DMS53 (cell line): ENCODE measurements at regions not wholly inside any gene's neighbourhood (a gene's known extent, or its start where the extent isn't known, plus 50 kb on each side); places are given as distances from the start of the nearest gene placed in this dataset.

Source experiments
- DNase-seq: peaks from one replicate; lab custom pipeline; 2025; lab: John Stamatoyannopoulos, UW

DNA sequence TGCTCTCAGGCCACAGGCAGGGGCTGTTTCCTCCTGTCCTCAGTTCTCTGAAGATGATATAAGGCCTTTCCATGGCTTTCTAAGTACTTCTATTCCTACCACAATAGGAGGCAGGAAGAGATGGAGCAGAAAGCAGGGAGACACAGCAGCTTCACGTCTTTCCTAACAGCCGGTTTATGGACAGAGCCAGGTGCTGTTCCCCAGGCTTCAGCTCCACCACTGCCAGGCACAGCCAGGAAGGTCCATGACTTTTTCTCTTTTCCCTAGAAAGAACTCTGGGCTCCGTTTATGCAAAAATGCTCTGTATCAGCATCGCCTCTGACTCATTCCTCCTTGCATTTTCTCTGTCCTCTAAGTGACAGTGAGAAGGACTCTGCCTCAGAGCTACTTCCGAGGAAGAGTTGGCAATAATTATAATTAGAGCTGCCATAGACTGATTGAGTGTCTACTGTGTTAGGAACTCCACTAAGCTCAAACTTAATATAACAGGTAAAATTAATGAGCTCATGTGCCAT is 478.5 kb downstream of the RASEF start:
- no peak for DNase-seq

DNA sequence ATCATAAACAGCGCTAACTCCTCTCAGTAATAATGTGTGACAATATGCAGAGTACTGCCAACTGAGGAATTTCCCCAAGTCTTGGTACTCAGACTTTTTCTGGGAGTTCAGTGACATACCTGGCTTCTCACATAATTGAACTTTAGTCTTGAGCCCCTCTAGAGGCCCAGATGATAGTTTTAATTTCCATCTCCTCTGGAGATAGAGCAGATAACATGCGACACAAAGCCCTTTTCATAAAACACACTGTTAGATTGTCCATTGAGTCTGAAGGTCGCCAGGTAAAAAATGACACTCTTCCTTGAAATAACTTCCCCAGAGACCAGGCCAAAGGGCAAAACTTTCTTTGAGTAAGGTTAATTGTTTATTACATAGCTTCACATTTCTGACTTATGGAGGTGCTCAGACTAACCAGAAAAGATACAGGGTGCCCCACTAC is 476.0 kb downstream of the RASEF start:
- no peak for DNase-seq

DNA sequence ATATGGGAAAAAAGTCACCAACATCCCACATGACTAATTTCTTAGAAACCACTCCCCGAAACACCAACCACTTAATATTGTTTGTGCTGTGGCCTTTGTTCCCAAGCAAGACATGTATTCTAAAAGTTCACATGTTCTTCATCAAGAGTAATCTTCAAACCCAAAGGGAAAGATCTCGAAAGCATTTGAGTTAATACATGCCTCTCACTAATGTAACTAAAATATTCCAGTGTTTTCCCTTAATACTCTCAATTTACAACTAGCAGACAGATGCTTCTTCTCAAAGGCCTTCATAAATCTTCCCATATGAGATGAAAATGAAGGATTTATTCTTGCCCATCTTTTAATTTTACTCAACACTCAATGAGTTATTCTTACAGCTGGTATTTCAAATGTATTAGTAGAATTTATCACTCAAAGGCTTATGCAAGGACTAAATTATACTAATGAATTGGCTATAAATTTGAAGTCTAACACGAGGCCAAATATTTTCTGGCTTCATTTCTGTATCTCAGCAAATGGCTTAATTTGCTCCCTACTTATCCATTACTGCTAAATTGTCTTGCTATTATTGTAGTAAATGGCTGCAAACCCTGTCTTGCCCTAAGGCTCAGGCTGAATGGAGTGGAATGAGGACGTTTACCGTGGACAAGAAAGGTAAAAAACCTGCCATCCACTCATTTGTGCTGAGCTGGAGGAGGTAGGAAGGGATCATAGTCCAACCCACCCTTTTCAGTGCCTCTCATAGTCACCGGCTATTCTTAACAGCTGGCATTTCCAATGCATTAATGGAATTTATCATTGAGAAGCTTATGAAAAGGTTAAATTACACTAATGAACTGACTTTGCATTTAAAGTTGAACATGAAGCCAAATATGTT is 474.4 kb downstream of the RASEF start:
- no peak for DNase-seq

DNA sequence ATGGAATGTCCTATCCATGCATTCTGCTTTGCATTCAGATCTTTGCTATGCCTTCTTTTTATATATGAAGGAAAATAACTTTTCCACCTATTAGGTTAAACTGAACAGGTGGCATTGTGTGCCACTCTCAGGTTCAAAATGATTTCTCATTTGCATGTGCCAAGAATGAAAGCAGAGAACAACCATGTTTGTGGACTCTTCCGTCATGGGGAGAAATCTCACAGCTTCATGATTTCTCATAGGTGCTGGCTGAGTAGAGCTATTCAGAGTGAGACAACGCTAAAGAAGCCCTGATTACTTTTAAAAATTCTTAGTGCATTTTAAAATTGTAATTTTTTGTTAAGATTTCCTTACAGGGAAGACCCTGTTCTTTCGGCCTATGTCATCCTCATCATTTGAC is 472.1 kb downstream of the RASEF start:
- no peak for DNase-seq

DNA sequence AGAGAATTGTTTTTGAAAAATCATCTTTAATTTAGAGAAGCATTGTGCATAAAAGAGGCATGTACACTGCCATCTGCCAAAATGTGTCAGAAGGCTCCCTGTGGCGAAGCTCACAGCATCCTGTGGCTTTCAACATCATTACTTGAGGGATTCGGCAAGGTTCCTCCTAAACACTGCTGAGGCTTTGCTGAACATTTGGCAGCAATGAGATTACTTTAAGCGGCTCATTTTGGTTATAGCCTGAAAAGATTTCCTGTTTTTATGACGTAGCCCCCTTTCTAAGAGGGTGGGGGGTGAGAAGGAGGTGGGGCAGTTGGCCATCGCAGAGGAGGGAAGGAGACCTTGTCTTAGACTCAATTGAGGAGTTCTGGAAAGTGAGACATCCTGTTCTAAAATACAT is 469.4 kb downstream of the RASEF start:
- no peak for DNase-seq

DNA sequence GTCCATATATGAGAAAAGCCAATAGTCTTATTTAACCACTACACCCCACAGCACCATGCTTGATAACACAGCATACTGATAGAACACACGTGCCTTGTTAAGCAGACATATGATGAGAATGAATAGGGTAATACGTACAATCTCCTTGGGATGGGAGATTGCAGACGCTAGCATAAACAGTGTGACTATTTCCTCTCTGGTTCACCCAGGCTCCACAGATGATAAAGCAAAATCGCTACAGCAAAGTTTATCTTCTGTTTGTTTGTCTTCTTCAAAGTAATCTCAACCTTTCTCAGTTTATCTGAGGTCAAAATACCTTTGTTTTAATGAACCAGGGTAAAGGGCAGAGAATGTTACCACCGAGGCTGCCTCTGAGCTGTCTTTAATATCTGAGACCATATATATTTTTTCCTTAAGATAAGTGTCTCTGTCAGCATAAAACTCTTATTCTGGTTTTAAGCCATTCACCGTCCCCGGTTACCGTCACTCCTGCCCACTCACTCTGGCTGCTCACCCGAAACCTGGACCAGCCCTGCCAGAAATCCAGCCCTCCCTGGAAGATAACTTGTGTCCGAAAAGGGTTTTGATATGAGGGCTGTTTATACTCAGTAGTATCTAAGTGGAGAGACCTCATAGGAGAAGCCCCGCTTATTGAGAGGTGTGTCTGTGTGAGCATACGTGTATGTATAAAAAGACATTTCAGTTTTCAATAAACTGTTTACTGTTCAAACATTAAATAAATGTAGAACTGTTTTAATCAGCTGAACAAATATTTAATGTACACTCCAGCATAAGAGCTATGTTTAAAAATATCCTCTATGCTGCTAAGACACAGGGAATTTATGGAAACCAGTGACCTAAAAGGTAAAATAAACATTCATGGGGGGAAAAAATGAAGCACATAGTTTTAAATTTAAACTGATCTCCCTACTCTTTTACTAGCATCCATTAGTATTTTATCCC is 465.4 kb downstream of the RASEF start:
- peak; percentile 80 for DNase-seq

DNA sequence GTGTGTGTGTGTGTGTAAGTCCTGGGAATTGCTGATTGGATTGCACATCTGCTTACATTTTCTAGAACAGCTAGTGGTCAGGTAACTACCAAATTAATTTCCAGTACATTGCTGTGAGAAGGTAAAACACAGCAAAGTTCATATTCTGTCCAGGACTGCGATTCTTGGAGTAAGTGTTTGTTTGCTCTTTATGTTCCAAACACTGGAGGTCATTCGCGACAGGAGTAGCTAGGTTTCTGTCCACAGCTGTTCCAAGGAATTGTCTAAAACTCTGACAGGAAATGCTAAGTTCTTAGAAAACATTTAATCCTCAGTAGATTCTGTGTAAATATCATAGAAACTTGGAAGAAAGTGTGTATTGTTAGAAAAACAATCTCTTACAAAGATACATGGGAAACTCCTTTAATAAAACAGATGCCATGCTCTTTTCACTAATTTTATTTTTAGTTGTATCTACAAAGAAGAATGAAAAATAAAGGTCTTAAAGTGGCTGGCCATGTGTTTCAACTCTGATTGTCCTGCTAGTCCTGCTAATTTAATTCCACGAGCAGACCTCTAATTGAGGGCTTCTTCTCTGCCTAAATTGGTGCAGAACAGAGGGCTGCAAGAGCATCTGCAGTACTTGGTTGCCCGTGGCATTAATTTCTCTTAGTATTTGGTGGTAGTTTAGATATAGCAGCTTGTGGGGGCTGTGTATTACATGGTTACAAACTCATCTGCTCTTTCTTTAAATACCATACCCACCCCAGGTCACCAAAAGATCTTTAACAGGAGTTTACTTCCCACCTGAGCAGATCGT is 464.5 kb downstream of the RASEF start:
- DNase-seq: peak; percentile 24

DNA sequence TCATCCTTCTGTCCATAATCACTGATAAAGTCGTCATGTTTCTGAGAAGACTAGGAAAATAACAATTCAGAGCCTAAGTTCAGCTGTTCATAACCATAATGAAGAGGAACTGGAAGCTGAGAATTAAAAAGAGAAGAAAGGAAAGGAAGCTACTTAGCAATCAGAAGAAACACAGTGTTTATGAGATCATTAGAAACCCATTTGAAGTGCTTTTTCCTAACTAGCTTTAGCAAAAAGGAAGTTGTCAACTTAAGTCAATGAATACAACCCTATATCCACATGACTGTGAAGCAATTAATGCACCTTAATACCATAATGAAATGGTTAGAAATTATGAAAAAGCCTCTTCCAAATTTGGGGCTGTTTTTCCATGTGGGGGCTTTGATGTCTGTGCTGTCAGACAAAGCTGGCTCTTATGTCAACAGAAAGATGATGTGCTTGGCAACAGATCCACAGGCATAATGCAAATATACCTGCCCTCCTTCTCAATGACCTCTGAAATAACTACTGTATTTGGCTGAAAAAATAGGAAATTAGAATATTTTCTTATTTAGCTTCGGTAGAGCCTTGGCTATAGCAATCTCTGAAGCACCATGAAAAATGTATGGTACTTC is 463.5 kb downstream of the RASEF start:
- peak; percentile 72 for DNase-seq

DNA sequence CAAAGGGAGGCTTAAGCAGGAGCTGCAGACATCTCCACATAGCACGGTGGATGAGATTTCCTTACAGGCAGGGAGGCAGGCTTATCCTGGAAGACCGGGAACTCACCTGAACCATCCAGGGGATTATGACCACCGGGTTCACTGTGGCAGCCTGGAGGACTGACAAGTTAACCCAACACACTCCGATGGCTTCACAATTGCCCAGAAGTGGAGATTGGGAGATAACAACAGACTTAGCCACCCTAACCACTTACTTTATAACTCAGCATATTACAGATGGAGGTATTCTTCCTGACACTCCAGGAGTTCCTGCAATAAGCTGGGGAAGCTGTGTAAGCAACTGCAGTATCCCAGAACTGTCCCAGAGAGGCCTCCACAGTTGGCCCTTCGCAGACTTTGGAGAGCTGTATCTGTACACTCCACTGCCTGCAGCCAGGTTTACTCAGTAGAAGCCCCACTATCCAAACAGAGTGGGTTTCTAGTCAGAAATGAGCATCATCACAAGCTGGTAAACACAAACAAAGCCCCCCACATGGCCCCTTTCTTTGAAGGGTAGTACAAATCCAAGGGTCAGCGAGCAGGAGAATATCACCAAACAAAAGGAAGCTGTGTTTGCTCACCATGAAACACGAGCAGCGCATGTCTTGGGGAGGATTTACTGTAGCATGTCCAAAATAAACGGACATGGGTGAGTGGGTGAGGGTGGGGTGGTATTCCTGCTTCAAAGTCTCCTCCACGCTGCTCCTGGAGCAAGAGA is 462.2 kb downstream of the RASEF start:
- peak; percentile 79 for DNase-seq

DNA sequence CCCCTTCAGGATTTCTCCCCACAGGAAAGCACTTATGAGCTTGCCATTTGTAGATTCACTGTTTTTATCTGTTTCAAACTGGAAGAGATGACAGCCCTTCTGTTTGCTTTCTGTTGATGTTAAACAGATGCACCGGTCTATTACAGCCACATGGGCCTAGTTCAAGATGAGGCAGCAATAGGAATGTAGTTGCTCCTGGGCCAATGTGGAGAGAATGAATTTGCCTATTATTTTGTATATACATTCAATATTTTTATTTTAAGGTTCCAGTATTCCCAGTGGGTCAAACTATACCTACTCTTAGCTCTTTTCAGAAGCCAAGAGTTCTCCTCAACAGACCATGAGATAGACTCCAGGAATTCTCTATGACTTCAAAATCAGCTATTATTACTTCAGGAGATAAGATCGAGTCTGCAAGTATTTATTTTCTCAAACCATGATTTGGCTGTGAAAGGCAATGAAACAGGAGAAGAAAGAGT is 461.6 kb downstream of the RASEF start:
- peak; percentile 79 for DNase-seq

DNA sequence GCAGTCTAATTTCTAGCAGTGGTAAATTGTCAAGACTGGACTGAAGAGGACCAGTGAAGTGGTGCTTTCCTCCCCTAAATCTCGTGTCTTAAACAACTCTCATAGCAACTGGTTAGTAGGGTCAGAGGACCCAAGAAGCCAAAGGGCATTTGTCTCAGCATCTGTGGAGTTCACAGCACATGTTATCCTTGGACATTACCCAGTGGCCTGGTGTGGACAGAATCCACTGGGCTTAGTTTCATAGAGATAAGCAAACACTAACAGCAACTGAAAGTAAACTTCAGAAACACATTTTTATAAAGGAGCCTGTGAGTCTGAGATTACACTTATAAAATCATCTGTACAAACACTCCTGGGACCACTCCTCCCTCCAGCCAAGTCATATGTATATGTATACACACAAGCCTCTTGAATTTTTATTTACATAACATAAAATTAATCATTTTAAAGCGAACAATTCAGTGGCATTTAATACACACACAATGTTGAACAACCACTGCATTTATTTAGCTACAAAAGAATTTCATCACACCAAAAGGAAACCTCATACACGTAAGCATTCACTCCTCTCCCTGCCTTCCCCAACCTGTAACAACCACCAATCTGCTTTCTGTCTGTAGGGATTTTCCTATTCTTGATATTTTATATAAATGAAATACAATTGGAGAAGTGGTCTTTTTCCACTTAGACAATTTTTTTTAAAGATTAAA is 457.8 kb downstream of the RASEF start:
- DNase-seq: peak; percentile 62

DNA sequence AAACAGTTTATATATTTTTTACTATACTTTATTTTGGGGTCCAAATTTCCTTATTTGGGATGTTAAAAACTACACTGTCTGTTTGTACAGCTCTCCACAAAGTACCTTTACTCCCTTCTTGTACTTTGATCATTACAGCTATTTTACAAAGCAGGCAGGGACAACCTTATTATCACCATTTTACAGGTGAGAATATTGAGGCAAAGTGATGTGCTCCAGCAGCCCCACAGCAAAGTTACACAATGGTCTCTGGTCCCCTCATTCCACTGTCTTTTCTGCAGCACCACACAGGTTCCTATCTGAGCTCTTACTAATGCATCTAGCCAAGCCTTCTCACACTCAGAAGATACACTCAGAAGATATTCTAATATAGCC is 457.3 kb downstream of the RASEF start:
- no peak for DNase-seq

DNA sequence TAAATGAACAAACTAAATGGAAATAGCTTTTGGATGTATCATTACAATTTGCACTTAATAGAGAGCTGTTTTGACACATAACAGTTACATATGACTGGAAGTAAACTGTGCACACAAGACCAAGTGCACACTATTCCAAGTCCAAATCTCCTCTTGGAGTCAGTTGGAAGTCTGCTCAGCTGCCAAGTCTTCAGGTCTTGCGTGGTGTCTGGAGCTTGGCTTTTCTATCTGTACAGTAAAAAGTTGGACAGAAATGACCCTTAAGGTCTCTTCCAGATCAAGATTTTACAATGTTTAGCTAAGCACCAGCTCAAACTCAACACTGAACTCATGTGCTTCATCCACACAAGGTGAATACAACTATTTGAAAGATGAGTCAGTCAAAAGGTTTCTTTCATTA is 456.9 kb downstream of the RASEF start:
- DNase-seq: peak; percentile 16

DNA sequence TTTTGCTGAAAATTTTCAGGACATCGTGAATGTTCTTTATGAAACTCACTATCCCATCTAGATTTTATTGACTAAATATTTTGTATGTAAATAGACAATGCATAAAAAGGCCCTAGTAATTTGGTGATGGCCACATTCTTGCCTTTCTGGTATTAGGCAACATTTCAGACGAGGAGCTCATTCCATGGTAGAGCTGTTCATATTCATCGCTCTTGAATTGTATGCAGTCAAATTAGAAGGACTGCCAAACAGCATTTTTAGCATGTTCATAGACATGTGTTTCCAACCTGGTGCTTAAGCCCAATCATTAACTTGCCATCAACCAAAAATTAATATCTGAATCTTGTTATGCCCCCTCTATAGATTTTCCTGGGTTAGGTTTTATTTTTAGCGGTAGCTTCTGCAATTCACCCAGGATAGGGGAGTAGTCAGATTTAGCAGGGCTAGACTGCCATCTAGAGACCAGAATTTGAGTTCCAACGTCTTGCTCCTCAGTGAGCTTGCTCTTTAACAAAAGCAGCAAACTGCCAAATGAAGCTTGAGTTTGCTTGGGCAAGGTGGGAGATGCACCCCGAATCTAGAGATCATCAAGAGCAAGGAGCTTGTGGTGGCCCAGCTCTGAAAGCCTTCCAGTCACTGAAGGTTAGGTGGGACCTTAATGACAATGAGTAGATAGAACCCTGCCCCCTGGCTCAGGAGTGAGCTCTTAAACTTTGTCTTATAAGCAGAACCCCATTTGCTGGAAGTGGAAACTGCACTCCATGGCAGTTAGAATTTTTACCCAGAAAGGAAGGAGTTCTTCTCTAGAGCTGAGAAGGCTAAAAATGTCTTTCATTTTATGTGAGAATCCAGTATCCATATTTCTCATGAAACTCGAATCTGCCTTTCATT is 456.2 kb downstream of the RASEF start:
- DNase-seq: peak; percentile 72

DNA sequence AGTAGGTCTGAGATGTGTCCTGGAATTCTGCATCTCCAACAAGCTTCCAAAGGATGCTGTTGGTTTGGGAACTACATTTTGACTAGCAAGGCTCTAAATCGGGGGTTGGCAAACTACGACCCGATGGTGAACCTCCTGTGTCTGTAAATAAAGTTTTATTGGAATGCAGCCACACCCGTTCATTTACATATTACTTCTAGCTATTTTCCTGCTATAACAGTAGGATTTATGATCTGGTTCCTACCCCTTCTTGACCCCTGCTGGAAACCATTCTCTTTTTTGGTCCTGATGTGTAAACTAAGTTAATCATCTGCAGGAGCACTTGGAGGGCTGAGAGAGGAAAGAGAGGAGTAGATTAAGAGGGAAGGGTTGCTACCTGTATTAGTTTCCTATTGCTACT is 454.5 kb downstream of the RASEF start:
- DNase-seq: no peak

DNA sequence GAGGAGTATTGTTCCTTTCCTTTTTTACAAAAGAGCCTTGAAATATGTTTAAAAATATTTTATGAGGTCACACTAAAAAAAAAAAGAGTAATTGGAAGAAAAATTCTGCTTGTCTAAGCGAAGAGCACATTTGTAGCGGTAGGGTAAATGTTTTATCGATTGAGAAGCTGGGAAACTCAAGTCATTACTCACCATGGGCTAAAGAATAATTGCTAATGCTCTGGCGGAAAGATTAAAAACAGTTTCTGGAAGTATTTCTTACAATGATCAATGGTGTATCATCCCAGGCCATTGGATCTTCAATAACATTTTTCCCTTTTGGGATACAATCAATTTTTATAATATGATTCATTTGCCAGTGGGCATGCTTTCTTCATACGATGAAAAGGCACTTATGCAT is 450.0 kb downstream of the RASEF start:
- no peak for DNase-seq

DNA sequence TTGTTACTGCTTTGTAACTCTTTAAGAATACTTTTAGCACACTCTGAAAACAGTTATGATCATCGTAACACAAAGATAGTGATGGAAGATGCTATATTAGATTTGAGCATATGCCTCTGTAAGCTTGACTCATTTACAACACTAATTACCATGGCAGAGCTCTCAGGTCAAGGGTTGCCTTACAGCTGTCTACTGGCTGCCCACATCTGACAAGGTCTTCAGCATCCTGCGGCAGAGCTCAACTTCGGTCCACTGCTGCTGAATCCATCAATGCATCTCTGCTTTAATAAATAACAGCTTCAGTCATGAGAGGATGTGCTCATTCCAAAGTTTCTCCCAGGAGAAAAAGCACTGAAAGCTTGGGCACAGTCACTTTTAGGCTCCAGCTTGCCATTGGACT is 449.4 kb downstream of the RASEF start:
- no peak for DNase-seq

DNA sequence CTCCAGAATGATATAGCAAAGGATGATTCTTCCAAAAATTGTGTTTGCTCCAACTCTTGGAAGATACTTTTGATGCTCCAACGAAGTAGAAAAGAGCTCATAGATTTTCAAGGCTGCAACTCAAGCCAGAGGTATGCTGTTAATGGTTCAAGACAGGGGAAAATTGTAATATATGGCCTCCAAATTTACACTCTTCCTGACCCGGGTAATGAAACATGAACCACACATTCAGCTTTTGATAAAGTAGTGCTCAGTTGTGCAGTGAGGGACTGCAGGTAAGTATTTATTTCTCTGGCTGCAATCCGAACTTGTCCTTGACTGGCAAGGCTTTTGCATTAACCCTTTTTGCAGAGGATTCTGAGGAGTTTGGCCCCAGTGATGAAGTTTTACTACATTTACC is 446.4 kb downstream of the RASEF start:
- DNase-seq: no peak

DNA sequence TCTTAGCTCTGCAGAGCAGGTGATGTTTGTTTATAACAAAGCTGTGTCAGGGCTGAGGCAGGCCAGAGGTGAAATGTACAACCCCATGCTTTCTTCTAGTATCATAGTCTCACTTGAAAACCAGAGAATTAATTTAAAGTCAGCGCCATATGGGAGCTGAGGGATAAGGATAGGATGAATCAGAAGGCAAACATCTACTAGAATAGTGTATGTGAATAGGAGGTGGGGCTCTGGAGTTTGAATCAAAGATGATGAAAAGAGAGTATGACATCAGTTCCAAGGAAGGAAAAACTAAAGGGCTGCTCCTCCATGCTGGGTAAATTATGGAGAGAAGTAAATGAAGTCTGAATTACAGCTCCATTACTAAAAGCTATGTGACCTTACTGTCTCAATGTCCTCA is 441.5 kb downstream of the RASEF start:
- peak; percentile 92 for DNase-seq
